Fibroblast of the aortic adventitia (primary cell): ENCODE measurements at regions not wholly inside any gene's neighbourhood (a gene's known extent, or its start where the extent isn't known, plus 50 kb on each side); places are given as distances from the start of the nearest gene placed in this dataset.

Source experiments
- DNase-seq: peaks from one replicate; pipeline ENCODE4 v3.0.0-alpha.2; 2010; ENCODE audit warnings: low read depth
- H3K4me3 ChIP-seq: 2 replicates; pipeline ENCODE4 v1.5.1; 2011; ENCODE audit warnings: low read depth, mild to moderate bottlenecking, control low read depth, low read length, moderate library complexity
- TF ChIP-seq, protein P1 (sequence below): IDR thresholded peaks from 2 replicates; pipeline ENCODE4 v1.5.1; 2011; ENCODE audit warnings: mild to moderate bottlenecking, low read length, control low read depth, inconsistent platforms; ENCODE audit not compliant: insufficient read depth

DNA sequence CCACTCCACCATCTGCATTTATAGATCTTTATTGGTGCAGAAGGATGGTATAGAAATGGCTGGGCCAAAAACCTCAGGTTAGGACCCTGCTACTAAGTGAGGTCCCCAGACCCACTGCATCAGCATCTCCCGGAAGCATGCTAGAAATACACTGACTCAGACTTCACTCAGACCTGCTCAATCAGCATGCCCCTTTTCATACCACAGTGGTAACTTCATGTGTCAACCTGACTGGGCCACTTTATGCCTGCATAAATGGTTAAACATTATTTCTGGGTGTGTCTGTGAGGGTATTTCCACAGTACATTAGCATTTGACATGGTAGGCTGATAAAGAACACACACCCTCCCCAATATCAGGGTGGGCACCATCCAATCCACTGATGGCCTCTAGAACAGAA is 118.6 kb upstream of the VCX3B start:
- no peak overlapping the region for H3K4me3 ChIP-seq
- DNase-seq = no peak
- TF ChIP-seq, protein P1, sequence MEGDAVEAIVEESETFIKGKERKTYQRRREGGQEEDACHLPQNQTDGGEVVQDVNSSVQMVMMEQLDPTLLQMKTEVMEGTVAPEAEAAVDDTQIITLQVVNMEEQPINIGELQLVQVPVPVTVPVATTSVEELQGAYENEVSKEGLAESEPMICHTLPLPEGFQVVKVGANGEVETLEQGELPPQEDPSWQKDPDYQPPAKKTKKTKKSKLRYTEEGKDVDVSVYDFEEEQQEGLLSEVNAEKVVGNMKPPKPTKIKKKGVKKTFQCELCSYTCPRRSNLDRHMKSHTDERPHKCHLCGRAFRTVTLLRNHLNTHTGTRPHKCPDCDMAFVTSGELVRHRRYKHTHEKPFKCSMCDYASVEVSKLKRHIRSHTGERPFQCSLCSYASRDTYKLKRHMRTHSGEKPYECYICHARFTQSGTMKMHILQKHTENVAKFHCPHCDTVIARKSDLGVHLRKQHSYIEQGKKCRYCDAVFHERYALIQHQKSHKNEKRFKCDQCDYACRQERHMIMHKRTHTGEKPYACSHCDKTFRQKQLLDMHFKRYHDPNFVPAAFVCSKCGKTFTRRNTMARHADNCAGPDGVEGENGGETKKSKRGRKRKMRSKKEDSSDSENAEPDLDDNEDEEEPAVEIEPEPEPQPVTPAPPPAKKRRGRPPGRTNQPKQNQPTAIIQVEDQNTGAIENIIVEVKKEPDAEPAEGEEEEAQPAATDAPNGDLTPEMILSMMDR = no peak

DNA sequence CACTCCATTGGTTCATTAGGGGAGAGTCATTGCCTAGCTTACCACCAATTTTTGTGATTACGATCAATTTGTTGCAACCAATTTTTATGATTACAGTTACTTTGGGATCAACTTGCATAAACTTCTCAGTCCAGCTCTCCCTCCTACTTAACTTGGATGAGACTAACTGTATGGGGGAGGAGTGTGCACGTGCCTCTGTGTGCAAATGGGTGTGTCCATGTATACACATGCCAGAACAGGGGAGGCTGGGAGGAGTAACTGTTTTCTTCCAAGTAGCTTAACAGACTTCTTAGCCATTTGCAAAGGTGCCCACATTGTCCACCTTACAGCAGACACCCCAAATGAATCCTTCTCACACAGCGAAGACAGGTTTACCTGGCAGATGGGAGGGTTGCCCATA is 117.7 kb upstream of the VCX3B start:
- TF ChIP-seq, protein P1 = no peak
- no peak overlapping the region for H3K4me3 ChIP-seq
- DNase-seq = no peak

DNA sequence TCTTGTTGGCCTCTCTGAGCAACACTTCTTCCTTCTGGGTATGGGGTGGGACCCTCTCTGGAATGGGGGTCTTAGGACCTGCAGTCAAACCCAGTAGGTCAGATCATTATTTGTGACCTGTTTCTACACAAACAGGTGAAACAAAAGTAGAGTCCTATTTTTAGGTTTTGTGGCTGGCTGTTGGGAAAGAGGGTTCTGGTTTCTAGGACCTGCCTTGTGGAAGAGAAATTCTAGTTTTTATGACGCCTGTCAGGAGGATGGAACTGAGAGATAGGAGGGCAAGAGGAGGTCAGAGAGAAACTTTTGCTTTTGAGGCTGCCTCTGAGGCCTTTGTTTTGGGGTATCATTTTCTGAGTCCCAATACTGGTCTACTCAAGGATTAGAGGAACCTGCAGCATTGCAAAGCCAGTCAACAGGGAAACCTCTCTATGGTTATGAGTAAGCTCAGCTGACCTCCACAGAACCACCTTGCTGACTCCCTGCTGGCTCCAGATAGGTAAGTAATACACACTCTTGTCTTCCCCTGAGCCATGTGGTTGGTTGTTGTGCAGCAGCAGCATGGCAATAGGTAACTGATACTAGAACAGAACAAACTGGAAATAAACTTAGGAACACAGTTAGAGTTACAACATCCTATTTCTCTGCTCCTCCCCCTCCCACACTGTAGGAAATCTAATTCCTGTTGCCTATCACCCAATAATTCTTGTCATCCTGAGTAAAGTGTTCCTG is 114.7 kb upstream of the VCX3B start:
- no peak overlapping the region for H3K4me3 ChIP-seq
- DNase-seq = no peak
- TF ChIP-seq, protein P1 = no peak

DNA sequence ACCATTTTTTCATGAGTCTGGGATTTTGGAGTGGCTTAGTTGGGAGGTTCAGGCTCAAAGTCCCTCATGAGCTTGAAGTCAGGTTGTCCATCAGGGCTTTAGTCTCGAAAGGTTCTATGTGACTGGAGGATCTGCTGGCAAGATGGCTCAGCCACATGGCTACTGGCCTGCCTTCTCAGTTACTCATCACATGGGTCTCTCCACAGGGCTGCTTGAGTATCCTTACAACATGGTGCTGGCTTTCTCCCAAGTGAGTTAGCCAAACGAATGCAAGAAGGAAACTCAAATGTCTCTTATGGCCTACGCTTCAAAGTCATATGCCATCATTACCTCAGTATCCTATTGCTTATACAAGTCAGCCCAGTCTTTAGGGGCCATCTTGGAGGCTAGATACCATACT is 106.3 kb upstream of the VCX3B start:
- TF ChIP-seq, protein P1 = no peak
- H3K4me3 ChIP-seq = no peak overlapping the region
- no peak for DNase-seq

DNA sequence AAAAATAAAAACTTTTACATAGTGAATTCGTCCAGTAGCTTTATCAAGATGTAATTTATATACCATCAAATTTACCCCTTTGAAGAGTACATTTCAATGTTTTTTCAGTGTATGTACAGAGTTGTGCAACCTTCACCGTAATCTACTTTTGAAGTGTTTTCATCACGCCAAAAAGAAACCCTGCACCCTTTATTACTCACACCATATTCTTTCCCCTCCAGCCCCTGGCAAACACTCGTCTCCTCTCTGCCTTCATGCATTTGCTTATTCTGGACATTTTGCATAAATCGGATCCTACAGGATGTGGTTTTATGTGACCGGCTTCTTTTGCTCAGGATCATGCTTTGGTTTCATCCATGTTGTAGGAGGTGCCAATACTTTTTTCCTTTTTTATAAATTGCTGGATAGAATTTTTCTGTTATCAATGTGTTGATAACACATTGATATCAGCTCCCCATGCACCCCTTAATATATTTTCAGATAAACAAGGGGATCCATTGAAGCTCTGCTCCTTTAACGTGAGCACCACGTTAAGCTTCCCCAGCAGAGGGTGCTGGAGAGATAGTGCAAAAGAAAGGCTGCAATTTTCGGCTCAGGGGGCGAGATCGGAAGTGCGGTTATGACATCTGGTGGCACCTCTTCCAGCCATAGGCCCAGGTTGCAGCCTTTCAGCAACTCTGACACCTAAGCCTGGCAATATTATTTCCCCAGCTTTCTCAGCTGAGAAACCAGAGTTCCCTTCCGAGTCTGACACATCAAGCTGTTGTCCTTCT is 100.1 kb upstream of the VCX3B start:
- no peak for DNase-seq
- TF ChIP-seq, protein P1 = no peak
- no peak overlapping the region for H3K4me3 ChIP-seq

DNA sequence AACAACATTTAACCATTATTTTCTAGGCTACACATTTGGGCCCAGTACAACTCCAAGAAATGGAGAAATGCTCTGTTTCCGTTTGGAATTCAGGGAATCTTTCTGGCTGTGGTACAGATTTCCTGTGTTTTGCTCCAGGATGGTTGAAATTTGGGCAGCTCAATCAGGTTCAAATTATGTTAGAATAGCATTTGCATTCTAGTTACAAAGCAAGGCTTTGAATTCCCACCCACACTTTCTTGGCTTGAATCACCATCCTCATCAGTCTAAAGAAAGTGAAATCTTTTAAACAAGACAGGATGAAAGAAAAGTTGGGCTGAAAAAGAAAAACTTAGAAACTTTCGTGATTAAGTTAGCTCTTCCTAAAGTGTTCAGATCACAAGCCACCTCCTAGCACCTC is 98.1 kb upstream of the VCX3B start:
- DNase-seq = no peak
- TF ChIP-seq, protein P1 = no peak
- H3K4me3 ChIP-seq = no peak overlapping the region
